Caco-2 (cell line): ENCODE measurements at regions not wholly inside any gene's neighbourhood (a gene's known extent, or its start where the extent isn't known, plus 50 kb on each side); places are given as distances from the start of the nearest gene placed in this dataset.
"Not testable (repeated sequence)": the region's sequence is repeated elsewhere in the genome, so short reads cannot be mapped to it uniquely, and the experiment has no call there.

ENCODE experiments used
- BruUV-seq: library from RNA; stranded (reverse); fragments of 400-500 nt; replicated peaks from 2 replicates; lab custom pipeline; 2021; lab: Mats Ljungman, UMichigan
- CTCF ChIA-PET: fragments of 300-600 bp; sonication (Branson Sonifier 250); formaldehyde crosslinking; loops from one replicate; lab custom pipeline; 2022; ENCODE audit warnings: antibody characterized with exemption; lab: Charles Lee
- POLR2A ChIA-PET: fragments of 300-600 bp; sonication (Branson Sonifier 250); formaldehyde crosslinking; loops from one replicate; lab custom pipeline; 2022; ENCODE audit warnings: antibody characterized with exemption; lab: Charles Lee
- DNase-seq, 2 experiments: peaks; one replicate each; pipeline versions ENCODE4 v3.0.0 to v3.0.0-alpha.2; 2020 to 2022
- H3K27me3 ChIP-seq: replicated peaks from 2 replicates; pipeline ENCODE4 v1.6.0; 2011; ENCODE audit warnings: low read length; ENCODE audit not compliant: control insufficient read depth, insufficient read depth
- H3K36me3 ChIP-seq: 2 replicates; pipeline ENCODE4 v1.5.1; 2011; ENCODE audit warnings: low read length; ENCODE audit not compliant: control insufficient read depth, insufficient read depth
- H3K4me1 ChIP-seq: fragments of 250-450 bp; sonication (Bioruptor Pico); 2 replicates; pipeline ENCODE4 v1.5.1; 2020; ENCODE audit warnings: mild to moderate bottlenecking
- H3K4me3 ChIP-seq: 2 replicates; pipeline ENCODE4 v1.5.1; 2011; ENCODE audit warnings: low read depth, mild to moderate bottlenecking, control low read depth, low read length
- H3K9me3 ChIP-seq: fragments of 250-450 bp; sonication (Bioruptor Pico); 2 replicates; pipeline ENCODE4 v1.5.1; 2020; ENCODE audit warnings: mild to moderate bottlenecking, moderate library complexity
- H3K27ac Mint-ChIP-seq: one replicate; pipeline ENCODE4 v1.8.0; 2022; ENCODE audit warnings: mixed read lengths; ENCODE audit not compliant: unreplicated experiment
- H3K27me3 Mint-ChIP-seq: one replicate; pipeline ENCODE4 v1.8.0; 2022; ENCODE audit warnings: mixed read lengths; ENCODE audit not compliant: insufficient read depth, unreplicated experiment
- H3K36me3 Mint-ChIP-seq: one replicate; pipeline ENCODE4 v1.8.0; 2022; ENCODE audit warnings: mild to moderate bottlenecking, mixed read lengths; ENCODE audit not compliant: insufficient read depth, unreplicated experiment
- H3K4me1 Mint-ChIP-seq: one replicate; pipeline ENCODE4 v1.8.0; 2022; ENCODE audit warnings: low read depth, mixed read lengths; ENCODE audit not compliant: unreplicated experiment
- H3K4me3 Mint-ChIP-seq: one replicate; pipeline ENCODE4 v1.8.0; 2022; ENCODE audit warnings: mild to moderate bottlenecking, moderate library complexity, mixed read lengths; ENCODE audit not compliant: unreplicated experiment
- H3K9me3 Mint-ChIP-seq: one replicate; pipeline ENCODE4 v1.8.0; 2022; ENCODE audit warnings: mixed read lengths; ENCODE audit not compliant: unreplicated experiment
- CTCF ChIP-seq, 2 experiments: fragments of 200-600 bp in 1 of 2; IDR thresholded peaks; 1 replicate in 1 of 2; 2 replicates in 1 of 2; pipeline versions ENCODE4 v1.5.1 to v1.8.0; 2011 to 2022; ENCODE audit warnings: antibody characterized with exemption in 1 of 2, control low read depth in 1 of 2, inconsistent platforms in 1 of 2, low read depth in 1 of 2, low read length in 1 of 2, mild to moderate bottlenecking in 1 of 2, moderate library complexity in 1 of 2; ENCODE audit not compliant: insufficient read depth in 1 of 2, severe bottlenecking in 1 of 2, unreplicated experiment in 1 of 2
- intact Hi-C: fragments of 100-400 bp; cut with micrococcal nuclease; formaldehyde crosslinking; loops from one replicate; pipeline ENCODE4 v1.10.0; 2022; ENCODE audit not compliant: unreplicated experiment

GRCh38 chr4:102397056-102397455, 51.8 kb upstream of the SLC39A8 start:
- H3K27me3 ChIP-seq, H3K36me3 Mint-ChIP-seq, H3K36me3 ChIP-seq, H3K27ac Mint-ChIP-seq, H3K9me3 Mint-ChIP-seq, CTCF ChIA-PET, BruUV-seq, H3K4me3 Mint-ChIP-seq, DNase-seq, H3K4me3 ChIP-seq, H3K27me3 Mint-ChIP-seq, intact Hi-C loops, H3K4me1 Mint-ChIP-seq, POLR2A ChIA-PET, H3K4me1 ChIP-seq, H3K9me3 ChIP-seq: not testable (repeated sequence)

- H3K27me3 ChIP-seq = no peaks in the 10 kb centered on the region
- H3K4me1 Mint-ChIP-seq = no peaks in the 10 kb centered on the region
- no peak overlapping the region for H3K4me3 Mint-ChIP-seq
- H3K27ac Mint-ChIP-seq = no peak overlapping the region
- no peaks in the 10 kb centered on the region for H3K36me3 Mint-ChIP-seq
- no TSS peak for BruUV-seq
- H3K9me3 ChIP-seq = no peaks in the 10 kb centered on the region
- no peaks in the 10 kb centered on the region for H3K4me1 ChIP-seq
- POLR2A ChIA-PET = no interaction called here
- no peaks in the 10 kb centered on the region for H3K27me3 Mint-ChIP-seq
- no peak for TF ChIP-seq CTCF (IDR thresholded peaks at IDR 0.05; ENCODE audit: insufficient read depth in 1 of 2, low read depth in 1 of 2, low read length in 1 of 2, severe bottlenecking in 1 of 2, unreplicated experiment in 1 of 2)
- no peak for DNase-seq
- peaks cover 8% of the 10 kb centered on the region for H3K9me3 Mint-ChIP-seq
- intact Hi-C loops = no loop called here
- CTCF ChIA-PET = no interaction called here
- no peak overlapping the region for H3K4me3 ChIP-seq
- H3K36me3 ChIP-seq = no peaks in the 10 kb centered on the region
Observed at GRCh38 chr4:102399021-102399420, 53.7 kb upstream of the SLC39A8 start.

GRCh38 chr4:102400898-102401297, 55.6 kb upstream of the SLC39A8 start:
- H3K27me3 ChIP-seq = no peaks in the 10 kb centered on the region
- ChIA-PET POLR2A (no interaction called here), CTCF (no interaction called here)
- H3K36me3 ChIP-seq = no peaks in the 10 kb centered on the region
- Mint-ChIP-seq H3K36me3 (no peaks in the 10 kb centered on the region), H3K4me1 (no peaks in the 10 kb centered on the region), H3K4me3 (no peak overlapping the region), H3K9me3 (no peaks in the 10 kb centered on the region), H3K27me3 (no peaks in the 10 kb centered on the region), H3K27ac (no peak overlapping the region)
- H3K9me3 ChIP-seq = no peaks in the 10 kb centered on the region
- intact Hi-C loops = no loop called here
- H3K4me1 ChIP-seq = no peaks in the 10 kb centered on the region
- H3K4me3 ChIP-seq = no peak overlapping the region
- BruUV-seq = no TSS peak
- no peak for DNase-seq
- no peak for TF ChIP-seq CTCF (IDR thresholded peaks at IDR 0.05; ENCODE audit: insufficient read depth in 1 of 2, low read depth in 1 of 2, low read length in 1 of 2, severe bottlenecking in 1 of 2, unreplicated experiment in 1 of 2)

- Mint-ChIP-seq H3K9me3 (no peaks in the 10 kb centered on the region), H3K4me1 (no peaks in the 10 kb centered on the region), H3K36me3 (no peaks in the 10 kb centered on the region), H3K4me3 (no peak overlapping the region), H3K27ac (no peak overlapping the region), H3K27me3 (no peaks in the 10 kb centered on the region)
- no peak overlapping the region for H3K4me3 ChIP-seq
- no peaks in the 10 kb centered on the region for H3K36me3 ChIP-seq
- DNase-seq = no peak
- no peak for TF ChIP-seq CTCF (IDR thresholded peaks at IDR 0.05; ENCODE audit: insufficient read depth in 1 of 2, low read depth in 1 of 2, low read length in 1 of 2, severe bottlenecking in 1 of 2, unreplicated experiment in 1 of 2)
- ChIA-PET CTCF (interaction anchor here (0.6 kb wide), 1 partner anchor 11 kb away, joined by 4 read pairs; no protein-coding TSS in a partner anchor), POLR2A (no interaction called here)
- intact Hi-C loops = no loop called here
- H3K9me3 ChIP-seq = no peaks in the 10 kb centered on the region
- H3K27me3 ChIP-seq = no peaks in the 10 kb centered on the region
- no TSS peak for BruUV-seq
- H3K4me1 ChIP-seq = no peaks in the 10 kb centered on the region
Observed at GRCh38 chr4:102402223-102402622, 56.9 kb upstream of the SLC39A8 start.
